Spleen (tissue), 11 donors: ENCODE measurements at regions not wholly inside any gene's neighbourhood (a gene's known extent, or its start where the extent isn't known, plus 50 kb on each side); places are given as distances from the start of the nearest gene placed in this dataset.
A peak's percentile ranks its signal among the peaks of the same experiment; 100 is the strongest.

ENCODE experiments used
- DNase-seq: peaks from one replicate; pipeline ENCODE4 v3.0.0-alpha.2; 2020
- H3K27ac ChIP-seq, 8 donors: fragments of 200-600 bp; sonication (generic) in 7 of 8; 1 replicate in 4 of 8; 2 replicates in 4 of 8; pipeline versions ENCODE4 v1.5.0 to v1.8.0; 2016 to 2021; ENCODE audit warnings: inconsistent platforms in 4 of 8, mild to moderate bottlenecking in 4 of 8, moderate library complexity in 1 of 8
- H3K27me3 ChIP-seq, 7 donors: fragments of 200-600 bp; sonication (generic) in 6 of 7; replicated peaks in 1 of 7; 1 replicate in 4 of 7; 2 replicates in 3 of 7; pipeline versions ENCODE4 v1.5.0 to v1.8.0; 2016 to 2021; ENCODE audit warnings: inconsistent platforms in 3 of 7, mild to moderate bottlenecking in 1 of 7
- H3K36me3 ChIP-seq, 6 donors: fragments of 200-600 bp; sonication (generic) in 5 of 6; 1 replicate in 4 of 6; 2 replicates in 2 of 6; pipeline versions ENCODE4 v1.5.0 to v1.8.0; 2016 to 2021; ENCODE audit warnings: inconsistent platforms in 2 of 6
- H3K4me1 ChIP-seq, 6 donors: fragments of 200-600 bp; sonication (generic) in 5 of 6; 1 replicate in 3 of 6; 2 replicates in 3 of 6; pipeline versions ENCODE4 v1.5.0 to v1.8.0; 2016 to 2021; ENCODE audit warnings: inconsistent platforms in 3 of 6
- H3K4me3 ChIP-seq, 8 donors: fragments of 200-600 bp; sonication (generic) in 7 of 8; 1 replicate in 4 of 8; 2 replicates in 4 of 8; pipeline versions ENCODE4 v1.5.0 to v1.8.0; 2016 to 2021; ENCODE audit warnings: inconsistent platforms in 4 of 8, mild to moderate bottlenecking in 4 of 8, moderate library complexity in 2 of 8
- H3K9me3 ChIP-seq, 8 donors: fragments of 200-600 bp; sonication (generic) in 7 of 8; 1 replicate in 4 of 8; 2 replicates in 4 of 8; pipeline versions ENCODE4 v1.5.0 to v1.8.0; 2016 to 2021; ENCODE audit warnings: inconsistent platforms in 4 of 8
- POLR2A ChIP-seq, 3 donors: fragments of 450-650 bp; IDR thresholded peaks; one replicate each; pipeline ENCODE4 v1.5.1; 2017; ENCODE audit warnings: antibody characterized with exemption in 3 of 3, mild to moderate bottlenecking in 1 of 3
- POLR2AphosphoS5 ChIP-seq, 3 donors: sonication (generic); formaldehyde crosslinking; IDR thresholded peaks; one replicate each; pipeline ENCODE4 v1.5.1; 2017; ENCODE audit warnings: antibody characterized with exemption in 3 of 3
- WGBS, 5 donors: extraction: QIAGEN DNeasy Blood & Tissue Kit in 3 of 5; methylation state at CpG; one replicate each; pipeline versions ENCODE4 v1.1.5 to v1.1.7; 2013 to 2018; 5-methylcytosine and 5-hydroxymethylcytosine counted together
- intact Hi-C: fragments of 100-400 bp; cut with DNase I; formaldehyde crosslinking; loops from one replicate; pipeline ENCODE4 v1.15.0; 2023; ENCODE audit warnings: low total_unique reads
- TF ChIP-seq, protein P1 (sequence below), 11 experiments: fragments of 200-600 bp in 7 of 11; fragments of 450-650 bp in 4 of 11; sonication (generic) in 4 of 11; IDR thresholded peaks in 8 of 11; conservative IDR thresholded peaks in 3 of 11; 1 replicate in 7 of 11; 2 replicates in 4 of 11; pipeline versions ENCODE4 v1.4.0 to v1.8.0; 2016 to 2021; ENCODE audit warnings: antibody characterized with exemption in 11 of 11, inconsistent platforms in 4 of 11, mild to moderate bottlenecking in 1 of 11
- donor health status: healthy with polysubstance abuse.
- donor health status: DM: no; HTN: no; CAD: no; lungs with moderate emphysema.
- donor health status: DM: no; HTN: no; CAD: no.
- donor health status: Bipolar disorder and iron deficiency.
- donor health status: healthy.
- donor health status: DM: no; HTN: no; CAD: no.
- donor health status: DM: yes; HTN: yes; CAD: no.

DNA sequence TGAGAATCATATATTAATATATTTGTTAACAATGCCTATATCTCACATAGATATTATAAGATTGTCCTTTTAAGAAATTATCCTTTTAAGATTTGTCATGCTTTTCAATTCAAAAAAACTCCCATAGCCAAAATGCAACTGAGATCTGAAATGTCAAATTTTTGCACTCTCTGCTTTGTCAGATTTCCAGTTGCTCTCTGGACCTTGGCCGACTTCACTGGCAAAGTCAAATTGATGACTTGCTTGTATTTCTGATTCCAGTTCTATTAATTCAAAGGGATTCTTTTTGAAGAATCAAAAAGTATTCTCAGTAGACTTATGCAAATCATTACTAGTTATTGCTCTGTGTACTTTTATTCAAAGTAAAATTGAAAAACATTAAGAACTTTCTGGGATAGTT lies 101.2 kb upstream of the SCEL start:
- Histone ChIP-seq H3K4me3 (no peak overlapping the region), H3K27me3 (no peaks in the 10 kb centered on the region), H3K36me3 (no peaks in the 10 kb centered on the region), H3K27ac (no peak overlapping the region), H3K9me3 (no peaks in the 10 kb centered on the region), H3K4me1 (no peaks in the 10 kb centered on the region)
- no peak for DNase-seq
- no peak for TF ChIP-seq POLR2AphosphoS5 (IDR thresholded peaks at IDR 0.05)
- no peak for TF ChIP-seq POLR2A (IDR thresholded peaks at IDR 0.05)
- TF ChIP-seq, protein P1, sequence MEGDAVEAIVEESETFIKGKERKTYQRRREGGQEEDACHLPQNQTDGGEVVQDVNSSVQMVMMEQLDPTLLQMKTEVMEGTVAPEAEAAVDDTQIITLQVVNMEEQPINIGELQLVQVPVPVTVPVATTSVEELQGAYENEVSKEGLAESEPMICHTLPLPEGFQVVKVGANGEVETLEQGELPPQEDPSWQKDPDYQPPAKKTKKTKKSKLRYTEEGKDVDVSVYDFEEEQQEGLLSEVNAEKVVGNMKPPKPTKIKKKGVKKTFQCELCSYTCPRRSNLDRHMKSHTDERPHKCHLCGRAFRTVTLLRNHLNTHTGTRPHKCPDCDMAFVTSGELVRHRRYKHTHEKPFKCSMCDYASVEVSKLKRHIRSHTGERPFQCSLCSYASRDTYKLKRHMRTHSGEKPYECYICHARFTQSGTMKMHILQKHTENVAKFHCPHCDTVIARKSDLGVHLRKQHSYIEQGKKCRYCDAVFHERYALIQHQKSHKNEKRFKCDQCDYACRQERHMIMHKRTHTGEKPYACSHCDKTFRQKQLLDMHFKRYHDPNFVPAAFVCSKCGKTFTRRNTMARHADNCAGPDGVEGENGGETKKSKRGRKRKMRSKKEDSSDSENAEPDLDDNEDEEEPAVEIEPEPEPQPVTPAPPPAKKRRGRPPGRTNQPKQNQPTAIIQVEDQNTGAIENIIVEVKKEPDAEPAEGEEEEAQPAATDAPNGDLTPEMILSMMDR (IDR thresholded peaks at IDR 0.05 in 8 of 11, conservative IDR thresholded peaks at IDR 0.05 in 3 of 11): no peak
- 39 to 85% (median 80%) methylated on average over 1 of the region's 1 CpG for WGBS, 5 donors
- intact Hi-C loops: no loop called here

DNA sequence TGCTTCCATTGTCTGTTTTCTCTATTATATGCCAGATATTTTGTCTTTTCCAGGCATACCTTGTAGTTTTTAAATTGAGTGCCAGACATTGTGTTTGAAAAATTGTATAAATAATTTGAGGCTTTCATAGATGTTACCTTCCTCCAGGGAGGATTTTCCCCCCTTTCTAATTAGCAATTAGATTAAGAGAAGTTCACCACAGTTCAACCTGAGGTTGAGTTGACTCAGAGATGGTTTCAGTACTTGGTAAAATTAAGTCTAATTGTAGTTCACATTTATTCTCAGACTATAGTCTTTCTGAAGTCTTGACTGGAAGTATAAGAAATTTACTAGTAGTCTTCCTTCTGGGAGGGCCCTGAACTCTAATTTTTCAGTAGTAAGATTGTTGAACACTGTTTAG lies 104.1 kb upstream of the SCEL start:
- no peak overlapping the region for H3K4me3 ChIP-seq
- H3K27me3 ChIP-seq: no peaks in the 10 kb centered on the region
- no peaks in the 10 kb centered on the region for H3K36me3 ChIP-seq
- no peaks in the 10 kb centered on the region for H3K9me3 ChIP-seq
- TF ChIP-seq POLR2AphosphoS5 (IDR thresholded peaks at IDR 0.05): no peak
- TF ChIP-seq, protein P1 (IDR thresholded peaks at IDR 0.05 in 8 of 11, conservative IDR thresholded peaks at IDR 0.05 in 3 of 11): no peak
- no peak for TF ChIP-seq POLR2A (IDR thresholded peaks at IDR 0.05)
- intact Hi-C loops: no loop called here
- no peak overlapping the region for H3K27ac ChIP-seq
- H3K4me1 ChIP-seq: peaks cover 0 to 4% (median 0%) of the 10 kb centered on the region in 6 donors
- no peak for DNase-seq

DNA sequence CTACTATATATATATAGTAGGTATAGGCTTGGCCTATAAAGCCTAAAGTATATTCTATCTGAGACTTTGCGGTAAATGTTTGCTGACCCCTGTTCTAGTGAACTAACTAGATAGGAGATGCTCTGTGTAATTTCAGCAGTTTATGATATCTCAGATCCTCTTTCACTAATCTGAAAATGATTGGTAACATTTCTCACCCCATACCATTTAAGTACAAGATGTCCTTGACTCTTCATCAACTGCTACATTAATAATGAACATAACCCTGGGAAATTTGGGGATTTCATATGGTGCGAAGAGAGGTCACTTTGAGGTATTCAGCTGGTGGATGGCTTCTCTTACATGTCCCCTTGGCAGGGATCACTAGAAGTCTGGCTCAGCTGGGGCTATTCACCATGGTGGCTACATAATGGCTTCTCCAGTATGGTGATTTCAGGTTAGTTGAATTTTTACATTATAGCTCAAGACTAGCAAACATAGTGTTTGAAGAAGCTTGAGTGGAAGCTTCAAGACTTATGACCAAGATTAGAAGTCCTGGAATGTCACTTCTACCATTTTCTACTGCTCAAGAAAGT lies 103.6 kb upstream of the MYCBP2 start:
- Histone ChIP-seq H3K27me3 (no peaks in the 10 kb centered on the region), H3K9me3 (no peaks in the 10 kb centered on the region), H3K36me3 (no peaks in the 10 kb centered on the region), H3K4me3 (no peak overlapping the region), H3K27ac (no peak overlapping the region), H3K4me1 (peaks cover 0 to 4% (median 0%) of the 10 kb centered on the region in 6 donors)
- TF ChIP-seq, protein P1 (IDR thresholded peaks at IDR 0.05 in 8 of 11, conservative IDR thresholded peaks at IDR 0.05 in 3 of 11): no peak
- TF ChIP-seq POLR2A (IDR thresholded peaks at IDR 0.05) (no peak), POLR2AphosphoS5 (IDR thresholded peaks at IDR 0.05) (no peak)
- no peak for DNase-seq
- WGBS, 5 donors: 76 to 91% (median 88%) methylated on average over 2 of the region's 2 CpGs
- intact Hi-C loops: no loop called here

DNA sequence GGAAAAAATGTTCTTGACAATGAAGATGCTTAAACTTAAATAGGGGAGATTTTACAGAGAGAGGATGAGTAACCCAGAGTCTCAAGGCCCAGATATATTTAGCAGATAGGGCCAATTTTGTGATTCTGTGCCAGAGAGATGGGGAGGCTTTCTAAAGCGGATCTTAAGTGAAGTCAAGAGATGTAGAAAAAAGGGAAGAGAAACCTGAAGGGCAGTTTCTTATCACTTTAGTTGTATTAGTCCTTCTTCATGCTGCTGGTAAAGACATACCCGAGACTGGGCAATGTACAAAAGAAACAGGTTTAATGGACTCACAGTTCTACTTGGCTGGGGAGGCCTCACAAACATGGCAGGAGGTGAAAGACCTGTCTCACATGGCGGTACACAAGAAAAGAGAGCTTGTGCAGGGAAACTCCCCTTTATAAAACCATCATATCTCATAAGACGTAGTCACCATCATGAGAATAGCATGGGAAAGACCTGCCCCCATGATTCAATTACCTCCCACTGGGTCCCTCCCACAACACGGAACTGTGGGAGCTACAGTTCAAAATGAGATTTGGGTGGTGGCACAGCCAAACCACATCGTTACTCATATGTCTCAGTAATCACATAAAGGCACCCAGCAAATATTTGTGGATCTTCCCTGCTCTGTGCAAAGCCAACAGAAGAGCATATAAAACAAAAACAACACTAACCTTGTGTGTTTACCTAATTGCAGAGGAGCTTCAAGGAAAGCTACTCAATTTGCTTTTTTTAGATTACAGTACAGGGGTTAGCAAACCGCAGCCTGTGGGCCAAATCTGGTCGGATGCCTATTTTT lies 102.6 kb upstream of the MYCBP2 start:
- H3K36me3 ChIP-seq: no peaks in the 10 kb centered on the region
- H3K4me3 ChIP-seq: no peak overlapping the region
- H3K27me3 ChIP-seq: no peaks in the 10 kb centered on the region
- no peak for DNase-seq
- WGBS, 5 donors: 58 to 76% (median 72%) methylated on average over 8 of the region's 8 CpGs
- TF ChIP-seq, protein P1 (IDR thresholded peaks at IDR 0.05 in 8 of 11, conservative IDR thresholded peaks at IDR 0.05 in 3 of 11): no peak
- TF ChIP-seq POLR2AphosphoS5 (IDR thresholded peaks at IDR 0.05): no peak
- no peak for TF ChIP-seq POLR2A (IDR thresholded peaks at IDR 0.05)
- intact Hi-C loops: no loop called here
- H3K9me3 ChIP-seq: no peaks in the 10 kb centered on the region
- H3K27ac ChIP-seq: peak overlapping the region in 5 of 8 donors; percentile 23 to 64 (median 55)
- H3K4me1 ChIP-seq: peaks cover 0 to 4% (median 0%) of the 10 kb centered on the region in 6 donors
